WERI-Rb-1 (cell line): ENCODE measurements at regions not wholly inside any gene's neighbourhood (a gene's known extent, or its start where the extent isn't known, plus 50 kb on each side); places are given as distances from the start of the nearest gene placed in this dataset.
"Not testable (repeated sequence)": the region's sequence is repeated elsewhere in the genome, so short reads cannot be mapped to it uniquely, and the experiment has no call there.

Experiments
- DNase-seq: peaks from one replicate; pipeline ENCODE4 v3.0.0-alpha.2; 2020
- H3K27ac ChIP-seq: fragments of 250-450 bp; sonication (Bioruptor Pico); 2 replicates; pipeline ENCODE4 v1.5.1; 2020; ENCODE audit warnings: mild to moderate bottlenecking, moderate library complexity
- H3K27me3 ChIP-seq: fragments of 250-450 bp; sonication (Bioruptor Pico); 2 replicates; pipeline ENCODE4 v1.5.1; 2021; ENCODE audit warnings: mild to moderate bottlenecking, low read depth, moderate library complexity; ENCODE audit not compliant: insufficient read depth, severe bottlenecking
- H3K36me3 ChIP-seq: fragments of 250-450 bp; sonication (Bioruptor Pico); 2 replicates; pipeline ENCODE4 v1.5.1; 2020; ENCODE audit warnings: mild to moderate bottlenecking, moderate library complexity
- H3K4me3 ChIP-seq: 2 replicates; pipeline ENCODE4 v1.5.1; 2011; ENCODE audit warnings: low read depth, mild to moderate bottlenecking, control low read depth, low read length
- H3K9me3 ChIP-seq: fragments of 250-450 bp; sonication (Bioruptor Pico); 2 replicates; pipeline ENCODE4 v1.5.1; 2021; ENCODE audit warnings: mild to moderate bottlenecking, moderate library complexity; ENCODE audit not compliant: severe bottlenecking
- TF ChIP-seq, protein P1 (sequence below): IDR thresholded peaks from 2 replicates; pipeline ENCODE4 v1.5.1; 2011; ENCODE audit warnings: low read depth, mild to moderate bottlenecking, control low read depth, inconsistent platforms, low read length

- H3K36me3 ChIP-seq = no peaks in the 10 kb centered on the region
- no peak overlapping the region for H3K27ac ChIP-seq
- TF ChIP-seq, protein P1, sequence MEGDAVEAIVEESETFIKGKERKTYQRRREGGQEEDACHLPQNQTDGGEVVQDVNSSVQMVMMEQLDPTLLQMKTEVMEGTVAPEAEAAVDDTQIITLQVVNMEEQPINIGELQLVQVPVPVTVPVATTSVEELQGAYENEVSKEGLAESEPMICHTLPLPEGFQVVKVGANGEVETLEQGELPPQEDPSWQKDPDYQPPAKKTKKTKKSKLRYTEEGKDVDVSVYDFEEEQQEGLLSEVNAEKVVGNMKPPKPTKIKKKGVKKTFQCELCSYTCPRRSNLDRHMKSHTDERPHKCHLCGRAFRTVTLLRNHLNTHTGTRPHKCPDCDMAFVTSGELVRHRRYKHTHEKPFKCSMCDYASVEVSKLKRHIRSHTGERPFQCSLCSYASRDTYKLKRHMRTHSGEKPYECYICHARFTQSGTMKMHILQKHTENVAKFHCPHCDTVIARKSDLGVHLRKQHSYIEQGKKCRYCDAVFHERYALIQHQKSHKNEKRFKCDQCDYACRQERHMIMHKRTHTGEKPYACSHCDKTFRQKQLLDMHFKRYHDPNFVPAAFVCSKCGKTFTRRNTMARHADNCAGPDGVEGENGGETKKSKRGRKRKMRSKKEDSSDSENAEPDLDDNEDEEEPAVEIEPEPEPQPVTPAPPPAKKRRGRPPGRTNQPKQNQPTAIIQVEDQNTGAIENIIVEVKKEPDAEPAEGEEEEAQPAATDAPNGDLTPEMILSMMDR = no peak
- no peak overlapping the region for H3K4me3 ChIP-seq
- DNase-seq = no peak
- no peaks in the 10 kb centered on the region for H3K9me3 ChIP-seq
- no peaks in the 10 kb centered on the region for H3K27me3 ChIP-seq
These were observed 335.5 kb downstream of the MEX3B start for GRCh38 chr15:81710328-81710727.

GRCh38 chr15:81706816-81707346 lies 332.9 kb upstream of the TMC3 start:
- not testable (repeated sequence) for H3K9me3 ChIP-seq, DNase-seq, H3K27me3 ChIP-seq, H3K27ac ChIP-seq, H3K4me3 ChIP-seq, H3K36me3 ChIP-seq

GRCh38 chr15:81705727-81706126 lies 331.7 kb upstream of the TMC3 start:
- H3K4me3 ChIP-seq, H3K27ac ChIP-seq, H3K9me3 ChIP-seq, H3K27me3 ChIP-seq, H3K36me3 ChIP-seq, DNase-seq: not testable (repeated sequence)

- no peaks in the 10 kb centered on the region for H3K36me3 ChIP-seq
- H3K4me3 ChIP-seq = no peak overlapping the region
- DNase-seq = no peak
- TF ChIP-seq, protein P1 = no peak
- H3K27ac ChIP-seq = no peak overlapping the region
- H3K9me3 ChIP-seq = peaks cover 5% of the 10 kb centered on the region
- no peaks in the 10 kb centered on the region for H3K27me3 ChIP-seq
These were observed 312.0 kb upstream of the TMC3 start for GRCh38 chr15:81686021-81686420.

DNA sequence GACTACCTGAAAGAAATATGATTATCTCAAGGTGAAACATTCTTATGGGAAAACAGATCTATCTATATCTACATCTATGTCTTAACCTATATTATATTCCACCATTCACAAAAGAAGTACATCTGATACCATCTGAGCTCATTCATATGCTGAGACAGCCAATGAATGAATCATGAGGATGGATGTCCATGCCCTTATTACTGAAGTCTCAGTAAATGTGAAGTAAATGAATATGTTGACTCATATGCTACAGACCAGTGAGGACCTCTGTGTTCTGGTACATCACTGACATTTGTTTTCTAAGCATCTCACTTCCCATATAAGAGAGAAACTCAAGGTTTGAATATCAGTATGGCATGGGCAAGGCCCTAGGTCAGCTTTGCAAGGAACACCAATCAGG lies 311.2 kb upstream of the TMC3 start:
- H3K4me3 ChIP-seq = no peak overlapping the region
- no peaks in the 10 kb centered on the region for H3K27me3 ChIP-seq
- H3K36me3 ChIP-seq = no peaks in the 10 kb centered on the region
- TF ChIP-seq, protein P1 = no peak
- no peak for DNase-seq
- peaks cover 5% of the 10 kb centered on the region for H3K9me3 ChIP-seq
- no peak overlapping the region for H3K27ac ChIP-seq

DNA sequence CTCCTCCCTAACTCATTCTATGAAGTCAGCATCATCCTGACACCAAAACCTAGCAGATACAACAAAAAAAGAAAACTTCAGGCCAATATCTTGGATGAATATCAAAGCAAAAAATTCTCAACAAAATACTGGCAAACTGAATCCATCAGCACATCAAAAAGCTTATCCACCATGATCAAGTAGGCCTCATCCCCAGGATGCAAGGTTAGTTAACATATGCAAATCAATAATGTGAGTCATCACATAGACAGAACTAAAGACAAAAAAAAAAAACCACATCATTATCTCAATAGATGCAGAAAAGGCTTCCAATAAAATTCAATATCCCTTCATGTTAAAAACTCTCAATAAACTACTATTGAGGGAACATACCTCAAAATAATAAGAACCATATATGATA lies 306.8 kb upstream of the TMC3 start:
- H3K4me3 ChIP-seq = no peak overlapping the region
- no peaks in the 10 kb centered on the region for H3K27me3 ChIP-seq
- no peak overlapping the region for H3K27ac ChIP-seq
- DNase-seq = no peak
- TF ChIP-seq, protein P1 = no peak
- H3K36me3 ChIP-seq = no peaks in the 10 kb centered on the region
- no peaks in the 10 kb centered on the region for H3K9me3 ChIP-seq

DNA sequence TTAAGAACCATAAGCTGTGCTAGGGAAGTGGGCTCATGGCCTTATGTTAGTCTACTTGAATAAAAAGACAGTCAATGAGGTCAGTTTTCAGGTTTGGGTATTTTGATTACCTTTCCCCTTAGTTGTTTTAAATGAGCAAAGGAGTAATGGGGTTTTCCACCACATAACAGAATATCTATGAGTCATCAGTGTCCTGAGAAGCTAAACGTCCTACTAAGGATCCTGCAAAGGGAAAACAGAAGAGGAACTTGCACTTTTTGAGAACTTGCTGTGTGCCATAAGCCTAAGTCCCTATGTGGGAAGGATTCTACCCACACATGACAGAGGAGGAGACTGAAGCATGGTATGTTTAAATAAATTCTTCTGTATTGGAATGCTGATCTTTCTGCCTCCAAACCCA lies 292.8 kb upstream of the TMC3 start:
- Histone ChIP-seq H3K36me3 (no peaks in the 10 kb centered on the region), H3K27me3 (no peaks in the 10 kb centered on the region), H3K4me3 (no peak overlapping the region), H3K9me3 (no peaks in the 10 kb centered on the region), H3K27ac (no peak overlapping the region)
- DNase-seq = no peak
- TF ChIP-seq, protein P1 = no peak
